IMR-90 (cell line): ENCODE measurements at regions not wholly inside any gene's neighbourhood (a gene's known extent, or its start where the extent isn't known, plus 50 kb on each side); places are given as distances from the start of the nearest gene placed in this dataset.

ENCODE experiments used
- ATAC-seq: fragments of 200-7000 bp; cut with Tn5 transposase; 2 replicates; pipeline ENCODE4 v1.9.1; 2020; ENCODE audit warnings: low read depth, mild to moderate bottlenecking, moderate library complexity
- BruUV-seq: library from RNA; stranded (reverse); fragments of 400-500 nt; replicated peaks from 2 replicates; lab custom pipeline; 2021; lab: Mats Ljungman, UMichigan
- CTCF ChIA-PET: fragments of 300-600 bp; formaldehyde crosslinking; extraction: SDS; loops from one replicate; lab custom pipeline; 2021; ENCODE audit warnings: antibody characterized with exemption; lab: Yijun Ruan, JAX
- POLR2A ChIA-PET: fragments of 300-600 bp; sonication (Branson Sonifier 250); formaldehyde crosslinking; loops from one replicate; lab custom pipeline; 2022; ENCODE audit warnings: antibody characterized with exemption; ENCODE audit not compliant: unreplicated experiment; lab: Charles Lee
- DNase-seq: peaks from one replicate; pipeline ENCODE4 v3.0.0; 2013
- H2AFZ ChIP-seq: replicated peaks from 2 replicates; pipeline ENCODE3; 2013; ENCODE audit warnings: low read length, mild to moderate bottlenecking; ENCODE audit not compliant: poor library complexity
- H2AK5ac ChIP-seq: 2 replicates; pipeline ENCODE4 v1.6.1; 2013; ENCODE audit warnings: low read depth, low read length, inconsistent platforms
- H2AK9ac ChIP-seq: replicated peaks from 2 replicates; pipeline ENCODE3; 2013; ENCODE audit warnings: mild to moderate bottlenecking, low read depth, low read length, moderate library complexity; ENCODE audit not compliant: poor library complexity
- H2BK120ac ChIP-seq: 2 replicates; pipeline ENCODE4 v1.6.1; 2013; ENCODE audit warnings: low read depth, low read length, inconsistent platforms
- H2BK15ac ChIP-seq: 3 replicates; pipeline ENCODE4 v1.6.1; 2013; ENCODE audit warnings: low read depth, low read length, inconsistent platforms
- H2BK20ac ChIP-seq: 2 replicates; pipeline ENCODE4 v1.6.1; 2013; ENCODE audit warnings: low read depth, mild to moderate bottlenecking, inconsistent platforms, low read length, moderate library complexity
- H2BK5ac ChIP-seq: 2 replicates; pipeline ENCODE4 v1.6.1; 2013; ENCODE audit warnings: mild to moderate bottlenecking, low read depth, low read length, inconsistent platforms; ENCODE audit not compliant: poor library complexity, severe bottlenecking
- H3K14ac ChIP-seq: replicated peaks from 2 replicates; pipeline ENCODE4 v1.6.1; 2013; ENCODE audit warnings: low read depth, low read length, inconsistent platforms
- H3K18ac ChIP-seq: 2 replicates; pipeline ENCODE4 v1.6.1; 2013; ENCODE audit warnings: low read depth, low read length, control low read depth
- H3K23ac ChIP-seq: 2 replicates; pipeline ENCODE4 v1.6.1; 2013; ENCODE audit warnings: low read depth, low read length, inconsistent platforms
- H3K27ac ChIP-seq: 2 replicates; pipeline ENCODE4 v1.5.1; 2013; ENCODE audit warnings: mild to moderate bottlenecking, control low read depth, low read length; ENCODE audit not compliant: insufficient read depth
- H3K27me3 ChIP-seq: 2 replicates; pipeline ENCODE4 v1.6.1; 2013; ENCODE audit warnings: low read length; ENCODE audit not compliant: control insufficient read depth, insufficient read depth
- H3K36me3 ChIP-seq: 2 replicates; pipeline ENCODE4 v1.6.1; 2013; ENCODE audit warnings: low read length, mixed read lengths; ENCODE audit not compliant: control insufficient read depth, insufficient read depth
- H3K4ac ChIP-seq: 2 replicates; pipeline ENCODE4 v1.6.1; 2013; ENCODE audit warnings: low read depth, low read length, inconsistent platforms
- H3K4me1 ChIP-seq: 2 replicates; pipeline ENCODE4 v1.6.1; 2013; ENCODE audit warnings: low read length, mixed read lengths; ENCODE audit not compliant: control insufficient read depth, insufficient read depth
- H3K4me2 ChIP-seq: 2 replicates; pipeline ENCODE4 v1.6.1; 2013; ENCODE audit warnings: low read depth, mild to moderate bottlenecking, control low read depth, low read length, moderate library complexity
- H3K4me3 ChIP-seq: 2 replicates; pipeline ENCODE4 v1.5.1; 2013; ENCODE audit warnings: low read depth, mild to moderate bottlenecking, control low read depth, low read length, moderate library complexity; ENCODE audit not compliant: insufficient read depth
- H3K56ac ChIP-seq: 2 replicates; pipeline ENCODE4 v1.6.1; 2013; ENCODE audit warnings: low read length, inconsistent platforms; ENCODE audit not compliant: insufficient read depth; ENCODE audit errors: extremely low read depth
- H3K79me1 ChIP-seq, 2 experiments: 2 replicates each; pipeline ENCODE4 v1.6.1; 2013; ENCODE audit warnings: low read length in 2 of 2, inconsistent platforms in 1 of 2, low read depth in 1 of 2
- H3K9ac ChIP-seq: 2 replicates; pipeline ENCODE4 v1.6.1; 2013; ENCODE audit warnings: low read depth, low read length, control low read depth
- H3K9me1 ChIP-seq: 2 replicates; pipeline ENCODE4 v1.6.1; 2013; ENCODE audit warnings: low read length, inconsistent platforms; ENCODE audit not compliant: insufficient read depth
- H3K9me3 ChIP-seq: 2 replicates; pipeline ENCODE4 v1.6.1; 2013; ENCODE audit warnings: low read length; ENCODE audit not compliant: control insufficient read depth, insufficient read depth
- H4K20me1 ChIP-seq: 2 replicates; pipeline ENCODE4 v1.6.1; 2013; ENCODE audit warnings: low read length, inconsistent platforms; ENCODE audit not compliant: insufficient read depth
- H4K5ac ChIP-seq: 2 replicates; pipeline ENCODE4 v1.6.1; 2013; ENCODE audit warnings: mild to moderate bottlenecking, low read depth, low read length, control low read depth
- H4K8ac ChIP-seq, 2 experiments: 2 replicates each; pipeline ENCODE4 v1.6.1; 2013; ENCODE audit warnings: low read depth in 2 of 2, low read length in 2 of 2, control low read depth in 1 of 2, inconsistent platforms in 1 of 2
- H4K91ac ChIP-seq: 2 replicates; pipeline ENCODE4 v1.6.1; 2013; ENCODE audit warnings: low read depth, low read length, inconsistent platforms; ENCODE audit not compliant: insufficient read depth
- WGBS, 2 experiments: methylation state at CpG; one replicate each; pipeline versions ENCODE4 v1.1.5 to v1.1.7; 2013; ENCODE audit warnings: missing lambda C conversion rate in 2 of 2; ENCODE audit not compliant: insufficient read length in 1 of 2; ENCODE audit errors: extremely low coverage in 2 of 2; 5-methylcytosine and 5-hydroxymethylcytosine counted together
- dilution Hi-C: fragments of 300-500 bp; cut with HindIII; formaldehyde crosslinking; loops from one replicate; pipeline ENCODE4 v1.14.3; 2018; ENCODE audit warnings: low sequenced_read_pairs; ENCODE audit not compliant: unreplicated experiment
- in situ Hi-C: fragments of 300-500 bp; cut with MboI; formaldehyde crosslinking; loops from 3 replicates; pipeline ENCODE4 v1.14.3; 2019; ENCODE audit warnings: low sequenced_read_pairs, inconsistent platforms, mixed read lengths
- intact Hi-C: fragments of 100-400 bp; cut with micrococcal nuclease; formaldehyde crosslinking; loops from 2 replicates; pipeline ENCODE4 v1.10.0; 2022
- TF ChIP-seq, protein P1 (sequence below): conservative IDR thresholded peaks from 2 replicates; pipeline ENCODE4 v1.5.1; 2012; ENCODE audit warnings: mild to moderate bottlenecking, low read depth, low read length, improper control_type of control experiment

DNA sequence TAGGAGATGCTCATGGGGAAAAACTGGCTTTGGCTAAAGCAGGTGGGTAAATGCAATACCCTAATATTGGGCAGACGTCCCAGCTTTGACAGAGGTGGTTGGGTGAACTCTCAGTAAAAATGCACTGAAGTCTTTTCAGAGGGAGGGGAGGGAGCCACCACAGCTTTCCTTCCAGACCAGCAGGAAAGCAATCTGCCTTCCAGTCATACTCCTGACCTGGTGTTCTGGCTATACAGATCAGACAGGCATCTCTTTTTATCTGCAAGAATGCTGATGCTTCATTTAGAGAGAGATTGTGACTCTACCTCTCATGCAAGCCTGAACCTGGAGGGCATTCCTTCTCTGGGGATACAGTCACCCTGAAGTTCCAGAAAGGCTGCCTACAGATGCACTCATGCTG, 52.6 kb upstream of the ICA1 start:
- peaks cover 15% of the 10 kb centered on the region for H3K9me3 ChIP-seq
- ChIA-PET CTCF (no interaction called here), POLR2A (no interaction called here)
- H3K23ac ChIP-seq, result no peak overlapping the region
- no peaks in the 10 kb centered on the region for H3K9me1 ChIP-seq
- H4K91ac ChIP-seq, result no peak overlapping the region
- H2BK15ac ChIP-seq, result no peak overlapping the region
- ATAC-seq (no peak), DNase-seq (no peak)
- no peak overlapping the region for H2BK20ac ChIP-seq
- BruUV-seq, result no TSS peak
- H3K18ac ChIP-seq, result no peak overlapping the region
- dilution Hi-C loops, result no loop called here
- H2BK120ac ChIP-seq, result no peak overlapping the region
- H2AK5ac ChIP-seq, result no peak overlapping the region
- WGBS, 2 experiments, result no CpG with 5 or more reads among the region's 1 CpG
- H4K5ac ChIP-seq, result no peak overlapping the region
- H4K8ac ChIP-seq, result no peak overlapping the region
- no peaks in the 10 kb centered on the region for H3K27me3 ChIP-seq
- H3K27ac ChIP-seq, result no peak overlapping the region
- H2BK5ac ChIP-seq, result no peak overlapping the region
- intact Hi-C loops, result no loop called here
- no peak overlapping the region for H3K14ac ChIP-seq
- H3K4me2 ChIP-seq, result no peak overlapping the region
- no peak overlapping the region for H2AFZ ChIP-seq
- H3K36me3 ChIP-seq, result no peaks in the 10 kb centered on the region
- no peak overlapping the region for H3K56ac ChIP-seq
- H4K20me1 ChIP-seq, result no peaks in the 10 kb centered on the region
- TF ChIP-seq, protein P1, sequence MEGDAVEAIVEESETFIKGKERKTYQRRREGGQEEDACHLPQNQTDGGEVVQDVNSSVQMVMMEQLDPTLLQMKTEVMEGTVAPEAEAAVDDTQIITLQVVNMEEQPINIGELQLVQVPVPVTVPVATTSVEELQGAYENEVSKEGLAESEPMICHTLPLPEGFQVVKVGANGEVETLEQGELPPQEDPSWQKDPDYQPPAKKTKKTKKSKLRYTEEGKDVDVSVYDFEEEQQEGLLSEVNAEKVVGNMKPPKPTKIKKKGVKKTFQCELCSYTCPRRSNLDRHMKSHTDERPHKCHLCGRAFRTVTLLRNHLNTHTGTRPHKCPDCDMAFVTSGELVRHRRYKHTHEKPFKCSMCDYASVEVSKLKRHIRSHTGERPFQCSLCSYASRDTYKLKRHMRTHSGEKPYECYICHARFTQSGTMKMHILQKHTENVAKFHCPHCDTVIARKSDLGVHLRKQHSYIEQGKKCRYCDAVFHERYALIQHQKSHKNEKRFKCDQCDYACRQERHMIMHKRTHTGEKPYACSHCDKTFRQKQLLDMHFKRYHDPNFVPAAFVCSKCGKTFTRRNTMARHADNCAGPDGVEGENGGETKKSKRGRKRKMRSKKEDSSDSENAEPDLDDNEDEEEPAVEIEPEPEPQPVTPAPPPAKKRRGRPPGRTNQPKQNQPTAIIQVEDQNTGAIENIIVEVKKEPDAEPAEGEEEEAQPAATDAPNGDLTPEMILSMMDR, result no peak
- H3K4me3 ChIP-seq, result no peak overlapping the region
- no peak overlapping the region for H3K9ac ChIP-seq
- H2AK9ac ChIP-seq, result no peak overlapping the region
- H3K79me1 ChIP-seq, result no peaks in the 10 kb centered on the region
- no peak overlapping the region for H3K4ac ChIP-seq
- in situ Hi-C loops, result no loop called here
- H3K4me1 ChIP-seq, result no peaks in the 10 kb centered on the region
